Endothelial cell (in vitro differentiated cells): ENCODE measurements at regions not wholly inside any gene's neighbourhood (a gene's known extent, or its start where the extent isn't known, plus 50 kb on each side); places are given as distances from the start of the nearest gene placed in this dataset.

Experiments
- DNase-seq: peaks from one replicate; pipeline ENCODE4 v3.0.0; 2021; ENCODE audit warnings: low spot score
- H3K27ac Mint-ChIP-seq: one replicate; pipeline ENCODE4 v1.8.0; 2021; ENCODE audit warnings: mixed read lengths, inconsistent platforms; ENCODE audit not compliant: unreplicated experiment
- H3K27me3 Mint-ChIP-seq: one replicate; pipeline ENCODE4 v1.8.0; 2021; ENCODE audit warnings: mild to moderate bottlenecking, moderate library complexity, mixed read lengths, inconsistent platforms; ENCODE audit not compliant: unreplicated experiment
- H3K36me3 Mint-ChIP-seq: one replicate; pipeline ENCODE4 v1.8.0; 2021; ENCODE audit warnings: mild to moderate bottlenecking, low read depth, mixed read lengths, inconsistent platforms; ENCODE audit not compliant: unreplicated experiment
- H3K4me1 Mint-ChIP-seq: one replicate; pipeline ENCODE4 v1.8.0; 2021; ENCODE audit warnings: mild to moderate bottlenecking, mixed read lengths, inconsistent platforms; ENCODE audit not compliant: unreplicated experiment
- H3K4me3 Mint-ChIP-seq: one replicate; pipeline ENCODE4 v1.8.0; 2021; ENCODE audit warnings: mild to moderate bottlenecking, mixed read lengths, inconsistent platforms; ENCODE audit not compliant: unreplicated experiment
- H3K9me3 Mint-ChIP-seq: one replicate; pipeline ENCODE4 v1.8.0; 2021; ENCODE audit warnings: mixed read lengths, inconsistent platforms; ENCODE audit not compliant: unreplicated experiment
- CTCF ChIP-seq: fragments of 200-600 bp; sonication (generic); IDR thresholded peaks from one replicate; pipeline ENCODE4 v1.5.0; 2021; ENCODE audit warnings: antibody characterized with exemption; ENCODE audit not compliant: unreplicated experiment

GRCh38 chr16:5330058-5330457 is 232.5 kb upstream of the EEF2KMT start:
- no peaks in the 10 kb centered on the region for H3K9me3 Mint-ChIP-seq
- no peak for DNase-seq
- no peak for TF ChIP-seq CTCF
- H3K27ac Mint-ChIP-seq = no peak overlapping the region
- no peaks in the 10 kb centered on the region for H3K4me1 Mint-ChIP-seq
- peaks cover 1% of the 10 kb centered on the region for H3K27me3 Mint-ChIP-seq
- no peak overlapping the region for H3K4me3 Mint-ChIP-seq
- no peaks in the 10 kb centered on the region for H3K36me3 Mint-ChIP-seq

- no peaks in the 10 kb centered on the region for H3K36me3 Mint-ChIP-seq
- no peak for TF ChIP-seq CTCF
- no peaks in the 10 kb centered on the region for H3K4me1 Mint-ChIP-seq
- H3K4me3 Mint-ChIP-seq = no peak overlapping the region
- H3K9me3 Mint-ChIP-seq = no peaks in the 10 kb centered on the region
- DNase-seq = no peak
- H3K27me3 Mint-ChIP-seq = peaks cover 1% of the 10 kb centered on the region
- H3K27ac Mint-ChIP-seq = no peak overlapping the region
These were observed 231.0 kb upstream of the EEF2KMT start for GRCh38 chr16:5328546-5328945.

GRCh38 chr16:5326395-5326794 is 228.8 kb upstream of the EEF2KMT start:
- Mint-ChIP-seq H3K27ac (no peak overlapping the region), H3K36me3 (no peaks in the 10 kb centered on the region), H3K4me1 (no peaks in the 10 kb centered on the region), H3K4me3 (no peak overlapping the region), H3K9me3 (no peaks in the 10 kb centered on the region), H3K27me3 (peaks cover 1% of the 10 kb centered on the region)
- DNase-seq = no peak
- TF ChIP-seq CTCF = no peak

DNA sequence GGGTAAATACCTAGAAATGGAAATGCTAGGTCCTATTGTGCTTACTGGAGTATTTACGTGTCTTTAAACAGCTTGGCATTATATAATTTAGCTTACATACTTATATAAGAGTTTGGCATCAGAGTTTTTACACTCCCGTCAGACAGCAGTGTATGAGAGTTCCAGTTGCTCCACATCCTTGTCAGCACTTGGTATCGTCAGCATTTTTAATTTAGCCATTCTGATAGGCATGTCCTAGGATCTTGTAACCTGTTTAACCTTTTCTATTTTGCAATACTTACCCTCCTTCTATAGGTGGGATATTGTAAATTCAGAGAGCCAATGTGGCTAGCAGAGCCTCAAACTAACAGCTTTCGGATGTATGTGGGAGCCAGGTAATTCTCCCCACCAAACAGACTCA is 228.3 kb upstream of the EEF2KMT start:
- Mint-ChIP-seq H3K4me3 (no peak overlapping the region), H3K36me3 (no peaks in the 10 kb centered on the region), H3K4me1 (no peaks in the 10 kb centered on the region), H3K27me3 (peaks cover 1% of the 10 kb centered on the region), H3K27ac (no peak overlapping the region), H3K9me3 (no peaks in the 10 kb centered on the region)
- no peak for DNase-seq
- no peak for TF ChIP-seq CTCF

DNA sequence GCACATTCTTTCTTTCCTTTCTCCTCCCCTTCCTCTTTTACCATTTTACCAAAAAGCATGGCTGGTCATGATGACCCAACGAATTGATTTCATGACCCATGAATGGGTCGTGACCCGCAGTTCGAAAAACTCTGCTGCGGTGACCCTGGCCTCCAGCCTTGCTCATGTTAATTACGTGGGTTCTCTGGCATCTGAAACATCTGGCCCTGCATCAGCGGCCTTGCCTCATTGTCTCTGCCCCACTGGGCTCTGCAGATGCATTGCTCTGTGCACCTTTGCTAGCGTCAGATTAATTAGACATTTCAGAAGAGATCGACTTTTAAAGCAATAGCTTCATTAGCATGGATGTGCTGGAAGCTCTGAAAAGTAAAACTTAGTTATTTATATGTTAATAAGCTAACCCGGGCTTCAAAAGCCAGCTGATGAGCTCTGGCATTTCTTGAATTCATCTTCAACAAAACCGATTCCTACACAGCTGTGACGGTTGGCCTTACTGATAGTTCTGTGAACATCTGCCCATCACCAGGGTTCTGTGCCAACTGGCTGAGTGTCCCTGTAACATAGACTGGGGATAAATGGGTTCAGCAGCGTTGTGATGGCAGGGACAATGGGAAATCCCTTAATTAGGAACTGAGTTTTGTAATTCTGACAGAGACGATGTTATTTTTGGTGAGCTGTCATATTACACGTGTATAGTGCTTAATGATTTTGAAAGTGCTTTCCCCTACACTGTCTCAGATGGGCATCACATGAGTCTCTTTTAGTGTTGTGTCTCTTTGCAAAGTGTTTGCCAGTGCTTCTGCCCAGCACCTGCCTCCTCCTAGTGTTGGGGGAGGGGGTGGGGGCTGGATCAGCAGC is 225.9 kb upstream of the EEF2KMT start:
- Mint-ChIP-seq H3K4me1 (no peaks in the 10 kb centered on the region), H3K4me3 (no peak overlapping the region), H3K9me3 (no peaks in the 10 kb centered on the region), H3K27me3 (peaks cover under 1% of the 10 kb centered on the region), H3K27ac (no peak overlapping the region), H3K36me3 (no peaks in the 10 kb centered on the region)
- DNase-seq = no peak
- TF ChIP-seq CTCF = no peak
